ENCODE measurements at regions not wholly inside any gene's neighbourhood (a gene's known extent, or its start where the extent isn't known, plus 50 kb on each side); places are given as distances from the start of the nearest gene placed in this dataset.

- no peaks in the 10 kb centered on the region for H3K27me3 ChIP-seq
- ATAC-seq (no peak), DNase-seq (no peak)
- H3K9me3 ChIP-seq = no peaks in the 10 kb centered on the region
- H3K27ac ChIP-seq = no peak overlapping the region
- H3K4me3 ChIP-seq = no peak overlapping the region
- 50% methylated on average over 1 of the region's 4 CpGs for WGBS (ENCODE audit: insufficient coverage, low coverage, low lambda C conversion rate, missing lambda C conversion rate)
- intact Hi-C loops (cut with DNase I) = no loop called here
- no peaks in the 10 kb centered on the region for H3K36me3 ChIP-seq
- H3K4me1 ChIP-seq = no peaks in the 10 kb centered on the region
- TF ChIP-seq POLR2A (IDR thresholded peaks at IDR 0.05) = no peak
- no peak for TF ChIP-seq CTCF (IDR thresholded peaks at IDR 0.05)
Measured at GRCh38 chr2:225948903-225949302, 549.4 kb downstream of the NYAP2 start.

- intact Hi-C loops (cut with DNase I) = no loop called here
- TF ChIP-seq POLR2A (IDR thresholded peaks at IDR 0.05) = no peak
- TF ChIP-seq CTCF (IDR thresholded peaks at IDR 0.05) = no peak
- no peak overlapping the region for H3K4me3 ChIP-seq
- WGBS (ENCODE audit: insufficient coverage, low coverage, low lambda C conversion rate, missing lambda C conversion rate) = 83% methylated on average over 1 of the region's 1 CpG
- no peak for DNase-seq
- H3K4me1 ChIP-seq = no peaks in the 10 kb centered on the region
- no peak for ATAC-seq
- H3K36me3 ChIP-seq = no peaks in the 10 kb centered on the region
- H3K27ac ChIP-seq = no peak overlapping the region
- H3K27me3 ChIP-seq = no peaks in the 10 kb centered on the region
- no peaks in the 10 kb centered on the region for H3K9me3 ChIP-seq
Measured at GRCh38 chr2:225938991-225939390, 539.5 kb downstream of the NYAP2 start.

GRCh38 chr2:225937625-225938187 lies 538.2 kb downstream of the NYAP2 start:
- H3K27me3 ChIP-seq = no peaks in the 10 kb centered on the region
- no peak for DNase-seq
- no peak for TF ChIP-seq POLR2A (IDR thresholded peaks at IDR 0.05)
- no peak for TF ChIP-seq CTCF (IDR thresholded peaks at IDR 0.05)
- ATAC-seq = no peak
- H3K9me3 ChIP-seq = no peaks in the 10 kb centered on the region
- no peak overlapping the region for H3K4me3 ChIP-seq
- intact Hi-C loops (cut with DNase I) = no loop called here
- 100% methylated on average over 1 of the region's 1 CpG for WGBS (ENCODE audit: insufficient coverage, low coverage, low lambda C conversion rate, missing lambda C conversion rate)
- H3K4me1 ChIP-seq = no peaks in the 10 kb centered on the region
- H3K36me3 ChIP-seq = no peaks in the 10 kb centered on the region
- H3K27ac ChIP-seq = no peak overlapping the region

DNA sequence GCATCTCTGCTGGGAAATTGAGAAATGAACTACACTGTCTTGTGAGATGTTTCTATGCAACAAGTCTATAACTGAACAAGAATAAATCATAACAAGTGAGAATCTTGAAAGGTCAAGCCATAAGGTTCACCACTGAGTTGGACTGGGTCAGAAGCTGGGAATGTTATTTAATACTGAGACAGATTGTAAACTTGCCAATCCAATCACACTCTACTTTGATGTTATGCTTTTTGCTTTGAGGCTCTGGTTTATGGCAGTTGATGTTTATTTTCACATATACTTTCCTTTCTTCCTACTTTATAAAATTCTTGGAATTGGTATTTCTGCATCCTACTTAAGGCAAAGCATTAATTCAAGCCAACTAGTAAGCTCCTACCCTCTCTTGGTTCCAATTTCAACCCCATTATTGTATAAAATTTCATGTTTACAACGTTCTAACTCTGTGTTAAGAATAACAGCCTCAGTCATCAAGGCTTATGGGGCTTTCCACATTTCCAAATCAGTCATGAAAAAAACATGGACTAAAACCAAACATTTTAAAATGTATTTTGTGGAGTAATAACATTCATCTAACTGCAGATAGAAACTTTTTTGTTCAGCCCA lies 533.4 kb downstream of the NYAP2 start:
- WGBS (ENCODE audit: insufficient coverage, low coverage, low lambda C conversion rate, missing lambda C conversion rate) = 41% methylated on average over 1 of the region's 1 CpG

More for the DNA sequence above, 533.4 kb downstream of the NYAP2 start:
- Histone ChIP-seq H3K9me3 (no peaks in the 10 kb centered on the region), H3K4me3 (no peak overlapping the region), H3K27ac (no peak overlapping the region), H3K27me3 (no peaks in the 10 kb centered on the region), H3K36me3 (no peaks in the 10 kb centered on the region), H3K4me1 (no peaks in the 10 kb centered on the region)
- intact Hi-C loops (cut with DNase I) = no loop called here
- TF ChIP-seq CTCF (IDR thresholded peaks at IDR 0.05) (no peak), POLR2A (IDR thresholded peaks at IDR 0.05) (no peak)
- no peak for ATAC-seq
- DNase-seq = no peak
